ENCODE measurements at regions not wholly inside any gene's neighbourhood (a gene's known extent, or its start where the extent isn't known, plus 50 kb on each side); places are given as distances from the start of the nearest gene placed in this dataset.

DNA sequence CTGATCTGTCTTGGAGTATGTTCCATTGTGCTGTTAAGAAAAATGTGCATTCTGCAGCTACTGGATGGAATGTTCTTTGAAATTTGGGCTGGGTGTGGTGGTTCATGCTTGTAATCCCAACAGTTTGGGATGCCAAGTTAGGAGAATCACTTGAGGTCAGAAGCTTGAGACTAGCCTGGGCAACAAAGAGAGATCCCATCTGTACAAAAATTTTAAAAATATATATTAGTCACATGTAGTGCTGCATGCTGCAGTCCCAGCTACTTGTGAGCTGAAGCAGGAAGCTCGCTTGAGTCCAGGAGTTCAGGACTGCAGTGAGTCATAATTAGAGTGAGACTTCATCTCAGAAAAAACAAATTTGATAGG lies 62.8 kb upstream of the PLSCR4 start:
- peak; percentile 66 for DNase-seq (ENCODE audit: low read depth)
- no peak overlapping the region for H3K4me3 ChIP-seq (ENCODE audit: low read depth, low read length)
- TF ChIP-seq, protein P1, sequence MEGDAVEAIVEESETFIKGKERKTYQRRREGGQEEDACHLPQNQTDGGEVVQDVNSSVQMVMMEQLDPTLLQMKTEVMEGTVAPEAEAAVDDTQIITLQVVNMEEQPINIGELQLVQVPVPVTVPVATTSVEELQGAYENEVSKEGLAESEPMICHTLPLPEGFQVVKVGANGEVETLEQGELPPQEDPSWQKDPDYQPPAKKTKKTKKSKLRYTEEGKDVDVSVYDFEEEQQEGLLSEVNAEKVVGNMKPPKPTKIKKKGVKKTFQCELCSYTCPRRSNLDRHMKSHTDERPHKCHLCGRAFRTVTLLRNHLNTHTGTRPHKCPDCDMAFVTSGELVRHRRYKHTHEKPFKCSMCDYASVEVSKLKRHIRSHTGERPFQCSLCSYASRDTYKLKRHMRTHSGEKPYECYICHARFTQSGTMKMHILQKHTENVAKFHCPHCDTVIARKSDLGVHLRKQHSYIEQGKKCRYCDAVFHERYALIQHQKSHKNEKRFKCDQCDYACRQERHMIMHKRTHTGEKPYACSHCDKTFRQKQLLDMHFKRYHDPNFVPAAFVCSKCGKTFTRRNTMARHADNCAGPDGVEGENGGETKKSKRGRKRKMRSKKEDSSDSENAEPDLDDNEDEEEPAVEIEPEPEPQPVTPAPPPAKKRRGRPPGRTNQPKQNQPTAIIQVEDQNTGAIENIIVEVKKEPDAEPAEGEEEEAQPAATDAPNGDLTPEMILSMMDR (IDR thresholded peaks at IDR 0.05; ENCODE audit: insufficient read depth, low read depth, low read length) = no peak

GRCh38 chr3:146313031-146313745 lies 62.3 kb upstream of the PLSCR4 start:
- peak; percentile 41 for DNase-seq (ENCODE audit: low read depth)
- TF ChIP-seq, protein P1 (IDR thresholded peaks at IDR 0.05; ENCODE audit: insufficient read depth, low read depth, low read length) = no peak
- H3K4me3 ChIP-seq (ENCODE audit: low read depth, low read length) = no peak overlapping the region

- no peak overlapping the region for H3K4me3 ChIP-seq (ENCODE audit: low read depth, low read length)
- DNase-seq (ENCODE audit: low read depth) = peak; percentile 82
- TF ChIP-seq, protein P1 (IDR thresholded peaks at IDR 0.05; ENCODE audit: insufficient read depth, low read depth, low read length) = no peak
Measured at GRCh38 chr3:146308682-146309081, 57.8 kb upstream of the PLSCR4 start.

DNA sequence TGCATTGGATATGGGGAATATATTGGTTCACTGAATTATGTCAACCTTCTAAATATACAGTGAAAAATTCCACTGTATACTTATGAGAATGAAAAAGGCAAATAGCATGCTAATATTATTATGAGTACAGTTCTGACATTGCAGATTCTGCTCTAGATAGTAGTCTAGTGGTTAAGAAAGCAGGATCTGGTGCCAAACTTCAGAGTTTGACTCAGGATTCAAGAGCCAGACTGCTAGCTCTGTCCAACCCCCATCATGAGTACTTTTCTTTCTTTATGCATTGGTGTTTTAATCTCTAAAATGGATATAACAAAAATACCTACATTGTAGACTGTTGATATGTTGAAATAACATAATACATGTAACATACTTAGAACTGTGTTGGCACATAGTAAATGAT lies 57.3 kb upstream of the PLSCR4 start:
- TF ChIP-seq, protein P1 (IDR thresholded peaks at IDR 0.05; ENCODE audit: insufficient read depth, low read depth, low read length) = no peak
- peak; percentile 83 for DNase-seq (ENCODE audit: low read depth)
- no peak overlapping the region for H3K4me3 ChIP-seq (ENCODE audit: low read depth, low read length)

- no peak overlapping the region for H3K4me3 ChIP-seq (ENCODE audit: low read depth, low read length)
- TF ChIP-seq, protein P1 (IDR thresholded peaks at IDR 0.05; ENCODE audit: insufficient read depth, low read depth, low read length) = no peak
- DNase-seq (ENCODE audit: low read depth) = no peak
Measured at GRCh38 chr3:146307456-146307725, 56.5 kb upstream of the PLSCR4 start.

GRCh38 chr3:146306656-146307455 lies 56.0 kb upstream of the PLSCR4 start:
- TF ChIP-seq, protein P1 (IDR thresholded peaks at IDR 0.05; ENCODE audit: insufficient read depth, low read depth, low read length) = no peak
- no peak for DNase-seq (ENCODE audit: low read depth)
- no peak overlapping the region for H3K4me3 ChIP-seq (ENCODE audit: low read depth, low read length)

Data from fibroblast of villous mesenchyme (primary cell).